SU-DHL-6 (cell line): ENCODE measurements at regions not wholly inside any gene's neighbourhood (a gene's known extent, or its start where the extent isn't known, plus 50 kb on each side); places are given as distances from the start of the nearest gene placed in this dataset.

ENCODE experiments used
- H2AFZ ChIP-seq: fragments of 200-600 bp; sonication (generic); 2 replicates; pipeline ENCODE4 v1.6.1; 2014; ENCODE audit warnings: low read depth, mild to moderate bottlenecking, moderate library complexity, mixed read lengths, antibody characterized with exemption, low read length; ENCODE audit not compliant: severe bottlenecking
- H3F3A ChIP-seq: fragments of 200-600 bp; shearing (Covaris generic); 2 replicates; pipeline ENCODE4 v1.6.0; 2016; ENCODE audit warnings: antibody characterized with exemption, mild to moderate bottlenecking; ENCODE audit not compliant: insufficient read depth
- H3K27ac ChIP-seq: fragments of 200-600 bp; sonication (generic); 2 replicates; pipeline ENCODE4 v1.5.1; 2016; ENCODE audit warnings: low read depth, mild to moderate bottlenecking, low read length, moderate library complexity, mixed read lengths
- H3K27me3 ChIP-seq: fragments of 200-600 bp; sonication (generic), shearing (Covaris generic); 2 replicates; pipeline ENCODE4 v1.6.0; 2014; ENCODE audit warnings: mild to moderate bottlenecking, low read length
- H3K36me3 ChIP-seq: fragments of 200-600 bp; sonication (generic); 2 replicates; pipeline ENCODE4 v1.6.1; 2014; ENCODE audit warnings: mild to moderate bottlenecking, low read length, mixed read lengths
- H3K4me2 ChIP-seq: fragments of 300-600, 200-600 bp; shearing (Covaris generic), sonication (generic); 2 replicates; pipeline ENCODE4 v1.6.0; 2014; ENCODE audit warnings: low read length, low read depth, mild to moderate bottlenecking; ENCODE audit not compliant: poor library complexity, severe bottlenecking
- H3K4me3 ChIP-seq: fragments of 200-600 bp; sonication (generic); 2 replicates; pipeline ENCODE4 v1.5.1; 2014; ENCODE audit warnings: antibody characterized with exemption, low read length, mild to moderate bottlenecking, mixed read lengths; ENCODE audit not compliant: insufficient read depth, poor library complexity, severe bottlenecking
- H3K79me2 ChIP-seq: fragments of 200-600 bp; sonication (generic); 2 replicates; pipeline ENCODE4 v1.6.1; 2014; ENCODE audit warnings: mild to moderate bottlenecking, low read length, moderate library complexity; ENCODE audit not compliant: insufficient read depth
- H3K9ac ChIP-seq: fragments of 200-600 bp; sonication (generic); 2 replicates; pipeline ENCODE4 v1.7.0; 2014; ENCODE audit warnings: mild to moderate bottlenecking, low read length
- H3K9me2 ChIP-seq: fragments of 200-600 bp; sonication (generic); replicated peaks from 2 replicates; pipeline ENCODE4 v1.6.1; 2014; ENCODE audit warnings: low read length; ENCODE audit not compliant: insufficient read depth
- H3K9me3 ChIP-seq: fragments of 200-600 bp; sonication (generic); 2 replicates; pipeline ENCODE4 v1.6.1; 2014; ENCODE audit warnings: low read length, mixed read lengths; ENCODE audit not compliant: insufficient read depth
- H4K20me1 ChIP-seq: fragments of 200-600 bp; sonication (generic); 2 replicates; pipeline ENCODE4 v1.6.1; 2014; ENCODE audit warnings: low read depth, mild to moderate bottlenecking, antibody characterized with exemption, low read length, moderate library complexity, mixed read lengths
- CTCF ChIP-seq: fragments of 200-600 bp; sonication (generic); IDR thresholded peaks from one replicate; pipeline ENCODE4 v1.5.1; 2017; ENCODE audit warnings: antibody characterized with exemption, mild to moderate bottlenecking, low read length, moderate library complexity; ENCODE audit not compliant: insufficient read depth, poor library complexity, severe bottlenecking
- EZH2phosphoT487 ChIP-seq: fragments of 200-600 bp; sonication (generic), shearing (Covaris generic); conservative IDR thresholded peaks from 2 replicates; pipeline ENCODE4 v1.6.1; 2018; ENCODE audit warnings: mild to moderate bottlenecking, antibody characterized with exemption, low read length, moderate library complexity, mixed read lengths

- H3K9ac ChIP-seq = no peak overlapping the region
- H2AFZ ChIP-seq = no peak overlapping the region
- no peak overlapping the region for H3K4me3 ChIP-seq
- no peaks in the 10 kb centered on the region for H3F3A ChIP-seq
- no peaks in the 10 kb centered on the region for H3K36me3 ChIP-seq
- no peak overlapping the region for H3K27ac ChIP-seq
- H3K9me3 ChIP-seq = no peaks in the 10 kb centered on the region
- H4K20me1 ChIP-seq = no peaks in the 10 kb centered on the region
- no peak overlapping the region for H3K4me2 ChIP-seq
- TF ChIP-seq EZH2phosphoT487 = no peak
- TF ChIP-seq CTCF = no peak
- no peaks in the 10 kb centered on the region for H3K9me2 ChIP-seq
- H3K79me2 ChIP-seq = no peaks in the 10 kb centered on the region
- H3K27me3 ChIP-seq = no peaks in the 10 kb centered on the region
These were observed 179.5 kb upstream of the NSMCE3 start for GRCh38 chr15:29449136-29449535.

- Histone ChIP-seq H4K20me1 (no peaks in the 10 kb centered on the region), H3F3A (no peaks in the 10 kb centered on the region), H2AFZ (no peak overlapping the region), H3K9me2 (no peaks in the 10 kb centered on the region), H3K79me2 (no peaks in the 10 kb centered on the region), H3K4me3 (no peak overlapping the region), H3K9me3 (no peaks in the 10 kb centered on the region), H3K27me3 (no peaks in the 10 kb centered on the region), H3K36me3 (no peaks in the 10 kb centered on the region), H3K27ac (no peak overlapping the region), H3K9ac (no peak overlapping the region), H3K4me2 (no peak overlapping the region)
- TF ChIP-seq EZH2phosphoT487 (no peak), CTCF (no peak)
These were observed 178.7 kb upstream of the NSMCE3 start for GRCh38 chr15:29448320-29448719.

- no peaks in the 10 kb centered on the region for H3K9me3 ChIP-seq
- H3K9me2 ChIP-seq = no peaks in the 10 kb centered on the region
- no peaks in the 10 kb centered on the region for H4K20me1 ChIP-seq
- no peak overlapping the region for H3K27ac ChIP-seq
- H3K4me3 ChIP-seq = no peak overlapping the region
- H3F3A ChIP-seq = no peaks in the 10 kb centered on the region
- H2AFZ ChIP-seq = no peak overlapping the region
- H3K4me2 ChIP-seq = no peak overlapping the region
- no peaks in the 10 kb centered on the region for H3K79me2 ChIP-seq
- no peak overlapping the region for H3K9ac ChIP-seq
- no peaks in the 10 kb centered on the region for H3K27me3 ChIP-seq
- TF ChIP-seq CTCF = no peak
- TF ChIP-seq EZH2phosphoT487 = no peak
- H3K36me3 ChIP-seq = no peaks in the 10 kb centered on the region
These were observed 176.9 kb upstream of the NSMCE3 start for GRCh38 chr15:29446480-29446879.

- H3K9ac ChIP-seq = no peak overlapping the region
- no peak overlapping the region for H3K4me3 ChIP-seq
- no peaks in the 10 kb centered on the region for H3K9me3 ChIP-seq
- no peaks in the 10 kb centered on the region for H3K79me2 ChIP-seq
- no peaks in the 10 kb centered on the region for H3K9me2 ChIP-seq
- H4K20me1 ChIP-seq = no peaks in the 10 kb centered on the region
- no peak overlapping the region for H3K4me2 ChIP-seq
- H3K27ac ChIP-seq = no peak overlapping the region
- H2AFZ ChIP-seq = no peak overlapping the region
- TF ChIP-seq EZH2phosphoT487 = no peak
- no peaks in the 10 kb centered on the region for H3K36me3 ChIP-seq
- H3F3A ChIP-seq = no peaks in the 10 kb centered on the region
- no peaks in the 10 kb centered on the region for H3K27me3 ChIP-seq
These were observed 172.9 kb upstream of the NSMCE3 start for GRCh38 chr15:29442532-29442931.
